Occipital lobe (tissue), 1 donor: ENCODE measurements at regions not wholly inside any gene's neighbourhood (a gene's known extent, or its start where the extent isn't known, plus 50 kb on each side); places are given as distances from the start of the nearest gene placed in this dataset.
"Not testable (repeated sequence)": the region's sequence is repeated elsewhere in the genome, so short reads cannot be mapped to it uniquely, and the experiment has no call there.

ENCODE experiments used
- DNase-seq: peaks from one replicate; lab custom pipeline; 2025; lab: John Stamatoyannopoulos, UW

- no peak for DNase-seq
Measured at GRCh38 chr3:164380156-164380555, 698.1 kb downstream of the SI start.

GRCh38 chr3:164377466-164377865 lies 700.8 kb downstream of the SI start:
- DNase-seq: no peak

- DNase-seq: no peak
Measured at GRCh38 chr3:164375995-164376394, 702.3 kb downstream of the SI start.

GRCh38 chr3:164375538-164375937 lies 702.8 kb downstream of the SI start:
- DNase-seq: no peak

- DNase-seq: no peak
Measured at GRCh38 chr3:164371681-164372080, 706.6 kb downstream of the SI start.

GRCh38 chr3:164370970-164371369 lies 707.3 kb downstream of the SI start:
- no peak for DNase-seq

- DNase-seq: no peak
Measured at GRCh38 chr3:164365242-164365641, 713.1 kb downstream of the SI start.

GRCh38 chr3:164364111-164364510 lies 714.2 kb downstream of the SI start:
- no peak for DNase-seq

- DNase-seq: no peak
Measured at GRCh38 chr3:164360738-164361406, 717.4 kb downstream of the SI start.

GRCh38 chr3:164360078-164360578 lies 718.2 kb downstream of the SI start:
- DNase-seq: no peak

GRCh38 chr3:164352991-164353390 lies 725.3 kb downstream of the SI start:
- no peak for DNase-seq

- no peak for DNase-seq
Measured at GRCh38 chr3:164351131-164351530, 727.2 kb downstream of the SI start.

GRCh38 chr3:164342206-164342605 lies 736.1 kb downstream of the SI start:
- DNase-seq: not testable (repeated sequence)

- DNase-seq: no peak
Measured at GRCh38 chr3:164341086-164341485, 737.2 kb downstream of the SI start.

GRCh38 chr3:164340273-164340672 lies 738.0 kb downstream of the SI start:
- no peak for DNase-seq

GRCh38 chr3:164332831-164333802 lies 745.2 kb downstream of the SI start:
- DNase-seq: no peak

- DNase-seq: no peak
Measured at GRCh38 chr3:164326714-164327113, 751.6 kb downstream of the SI start.

- no peak for DNase-seq
Measured at GRCh38 chr3:164320962-164321361, 757.3 kb downstream of the SI start.

- no peak for DNase-seq
Measured at GRCh38 chr3:164306042-164306441, 772.3 kb downstream of the SI start.

GRCh38 chr3:164303894-164304293 lies 774.4 kb downstream of the SI start:
- DNase-seq: no peak

- no peak for DNase-seq
Measured at GRCh38 chr3:164302622-164303021, 775.7 kb downstream of the SI start.

- DNase-seq: not testable (repeated sequence)
Measured at GRCh38 chr3:164291486-164291885, 786.8 kb downstream of the SI start.

GRCh38 chr3:164278550-164278949 lies 799.7 kb downstream of the SI start:
- no peak for DNase-seq
